A549 (cell line): ENCODE measurements at regions not wholly inside any gene's neighbourhood (a gene's known extent, or its start where the extent isn't known, plus 50 kb on each side); places are given as distances from the start of the nearest gene placed in this dataset.

Source experiments
- ATAC-seq, 2 experiments: fragments of 200-7000 bp in 1 of 2; fragments of >200 bp in 1 of 2; cut with Nextera tagmentation in 1 of 2; cut with Tn5 transposase in 1 of 2; 3 replicates each; pipeline versions ENCODE4 v1.8.0 to v1.9.1; 2018 to 2020; ENCODE audit warnings: mild to moderate bottlenecking in 1 of 2, moderate library complexity in 1 of 2
- CTCF ChIA-PET: fragments of 300-600 bp; sonication (Branson Sonifier 250); formaldehyde crosslinking; extraction: SDS; loops from one replicate; lab custom pipeline; 2021; ENCODE audit warnings: antibody characterized with exemption, inconsistent platforms; lab: Yijun Ruan, JAX
- POLR2A ChIA-PET: fragments of 350-600 bp; formaldehyde crosslinking; extraction: SDS; loops from one replicate; lab custom pipeline; 2021; ENCODE audit warnings: antibody characterized with exemption, inconsistent platforms; lab: Yijun Ruan, JAX
- DNase-seq, 2 experiments: peaks; one replicate each; pipeline versions ENCODE4 v3.0.0 to v3.0.0-alpha.2; 2011 to 2016; ENCODE audit warnings: low read depth in 1 of 2, low spot score in 1 of 2
- FAIRE-seq: peaks from 2 replicates; lab custom pipeline; 2011; peaks lifted over from hg19 to GRCh38; lab: Jason Lieb, UNC
- H3K27ac ChIP-seq, 2 experiments: fragments of >200 bp; sonication (Bioruptor Twin); formaldehyde crosslinking; 3 replicates each; pipeline ENCODE4 v1.5.1; 2016 to 2017
- H3K4me1 ChIP-seq: fragments of >200 bp; sonication (Bioruptor Twin); formaldehyde crosslinking; 3 replicates; pipeline ENCODE4 v1.6.1; 2016
- H3K4me2 ChIP-seq: fragments of >200 bp; sonication (Bioruptor Twin); formaldehyde crosslinking; 3 replicates; pipeline ENCODE4 v1.6.1; 2016
- H3K4me3 ChIP-seq: fragments of >200 bp; sonication (Bioruptor Twin); formaldehyde crosslinking; 3 replicates; pipeline ENCODE4 v1.5.1; 2016
- H3K9me3 ChIP-seq: fragments of >200 bp; sonication (Bioruptor Twin); formaldehyde crosslinking; 3 replicates; pipeline ENCODE4 v1.6.1; 2016
- ATOH8 ChIP-seq: fragments of 250-450 bp; sonication (Bioruptor Pico); IDR thresholded peaks from 2 replicates; pipeline ENCODE4 v1.5.0; 2020; ENCODE audit warnings: low read depth, mild to moderate bottlenecking, moderate library complexity
- CEBPB ChIP-seq, 2 experiments: fragments of >200 bp in 1 of 2; sonication (Bioruptor Twin) in 1 of 2; formaldehyde crosslinking in 1 of 2; IDR thresholded peaks; 2 replicates each; pipeline ENCODE4 v1.6.1; 2012 to 2016
- CHD2 ChIP-seq: fragments of 150-350 bp; IDR thresholded peaks from 2 replicates; pipeline ENCODE4 v1.6.1; 2014; ENCODE audit warnings: low read length; ENCODE audit not compliant: partially characterized antibody
- CHD4 ChIP-seq: fragments of 200-600 bp; sonication (generic); IDR thresholded peaks from 2 replicates; pipeline ENCODE4 v1.6.1; 2016; ENCODE audit warnings: antibody characterized with exemption, mild to moderate bottlenecking, borderline replicate concordance
- EHF ChIP-seq: fragments of 250-450 bp; sonication (Bioruptor Pico); IDR thresholded peaks from 2 replicates; pipeline ENCODE4 v1.5.0; 2020; ENCODE audit warnings: mild to moderate bottlenecking
- ESRRA ChIP-seq: fragments of 150-350 bp; IDR thresholded peaks from 2 replicates; pipeline ENCODE4 v1.6.1; 2014; ENCODE audit warnings: mild to moderate bottlenecking, low read length, borderline replicate concordance
- GATA3 ChIP-seq: IDR thresholded peaks from 2 replicates; pipeline ENCODE4 v1.6.1; 2012; ENCODE audit warnings: borderline replicate concordance
- HDAC2 ChIP-seq: fragments of 200-600 bp; sonication (generic); IDR thresholded peaks from 2 replicates; pipeline ENCODE4 v1.6.1; 2016
- HEYL ChIP-seq: fragments of 250-450 bp; sonication (Bioruptor Pico); IDR thresholded peaks from 2 replicates; pipeline ENCODE4 v1.8.0; 2021; ENCODE audit warnings: mild to moderate bottlenecking, moderate library complexity
- HOXB13 ChIP-seq: fragments of 250-450 bp; sonication (Bioruptor Pico); IDR thresholded peaks from 2 replicates; pipeline ENCODE4 v1.5.0; 2020; ENCODE audit warnings: low read depth, mild to moderate bottlenecking, moderate library complexity
- JUNB ChIP-seq: fragments of >200 bp; sonication (Bioruptor Twin); formaldehyde crosslinking; IDR thresholded peaks from 2 replicates; pipeline ENCODE4 v1.6.1; 2016
- KDM1A ChIP-seq: fragments of 200-600 bp; sonication (generic); IDR thresholded peaks from 2 replicates; pipeline ENCODE4 v1.6.1; 2016; ENCODE audit warnings: low read depth, mild to moderate bottlenecking
- MAFK ChIP-seq: fragments of 450-650 bp; IDR thresholded peaks from 2 replicates; pipeline ENCODE4 v1.6.1; 2014; ENCODE audit not compliant: partially characterized antibody
- NFE2L2 ChIP-seq: fragments of 150-350 bp; conservative IDR thresholded peaks from 2 replicates; pipeline ENCODE4 v1.6.1; 2014; ENCODE audit warnings: low read length
- PHF8 ChIP-seq: fragments of 200-600 bp; sonication (generic); IDR thresholded peaks from 2 replicates; pipeline ENCODE4 v1.6.1; 2016; ENCODE audit warnings: low read depth, mild to moderate bottlenecking, antibody characterized with exemption, moderate library complexity, borderline replicate concordance
- POLR2A ChIP-seq: IDR thresholded peaks from 2 replicates; pipeline ENCODE4 v1.6.1; 2012; ENCODE audit warnings: mild to moderate bottlenecking, low read length
- POLR2AphosphoS2 ChIP-seq: conservative IDR thresholded peaks from 2 replicates; pipeline ENCODE4 v1.6.1; 2012; ENCODE audit warnings: low read length, improper control_type of control experiment, inconsistent platforms
- REST ChIP-seq: fragments of 200-600 bp; sonication (generic); IDR thresholded peaks from 2 replicates; pipeline ENCODE4 v1.6.1; 2016; ENCODE audit warnings: antibody characterized with exemption, mild to moderate bottlenecking, moderate library complexity
- SMC3 ChIP-seq: fragments of >200 bp; sonication (Bioruptor Twin); formaldehyde crosslinking; IDR thresholded peaks from 3 replicates; pipeline ENCODE4 v1.6.1; 2018; ENCODE audit warnings: inconsistent platforms
- SREBF2 ChIP-seq: fragments of 450-650 bp; IDR thresholded peaks from 2 replicates; pipeline ENCODE4 v1.6.1; 2014; ENCODE audit warnings: mild to moderate bottlenecking, moderate library complexity
- TFCP2L1 ChIP-seq: fragments of 250-450 bp; sonication (Bioruptor Pico); IDR thresholded peaks from 2 replicates; pipeline ENCODE4 v1.5.0; 2021; ENCODE audit warnings: mild to moderate bottlenecking
- ZC3H11A ChIP-seq: fragments of 450-650 bp; IDR thresholded peaks from 2 replicates; pipeline ENCODE4 v1.6.1; 2014; ENCODE audit warnings: antibody characterized with exemption, mild to moderate bottlenecking
- ZNF302 ChIP-seq: fragments of 250-450 bp; sonication (Bioruptor Pico); IDR thresholded peaks from 2 replicates; pipeline ENCODE4 v1.9.0; 2021; ENCODE audit warnings: inconsistent platforms, mild to moderate bottlenecking, moderate library complexity
- WGBS: methylation state at CpG from one replicate; pipeline ENCODE4 v1.1.6; 2017; ENCODE audit errors: missing lambda C conversion rate; 5-methylcytosine and 5-hydroxymethylcytosine counted together
- TF ChIP-seq, protein P1 (sequence below): fragments of 450-650 bp; IDR thresholded peaks from 2 replicates; pipeline ENCODE4 v1.6.1; 2014; ENCODE audit warnings: antibody characterized with exemption
- TF ChIP-seq, protein P2 (sequence below): IDR thresholded peaks from 2 replicates; pipeline ENCODE4 v1.6.1; 2012
- TF ChIP-seq, protein P3 (sequence below): IDR thresholded peaks from 2 replicates; pipeline ENCODE4 v1.6.1; 2012; ENCODE audit warnings: low read depth, borderline replicate concordance

DNA sequence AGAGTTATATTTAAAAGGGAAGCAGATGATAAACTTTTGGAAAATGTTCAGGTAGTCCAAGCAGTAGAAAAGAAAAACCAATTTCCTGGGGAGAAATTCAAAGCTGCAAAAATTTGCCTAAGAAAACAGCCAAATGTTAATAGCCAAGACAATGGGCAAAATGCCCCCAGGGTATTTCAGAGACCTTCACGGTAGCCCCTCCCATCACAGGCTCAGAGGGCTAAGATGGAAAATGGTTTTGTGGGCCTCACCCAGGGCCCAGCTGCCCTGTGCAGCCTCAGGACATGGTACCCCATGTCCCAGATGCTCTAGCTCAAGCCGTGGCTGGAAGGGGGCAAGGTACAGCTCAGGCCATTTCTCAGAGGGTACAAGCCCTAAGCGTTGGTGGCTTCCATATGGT, 391.0 kb downstream of the ZIC4 start:
- no peak for ATAC-seq
- WGBS = 2% methylated on average over 3 of the region's 3 CpGs

GRCh38 chr3:147008886-147009285, 397.5 kb downstream of the ZIC4 start:
- Histone ChIP-seq H3K9me3 (no peaks in the 10 kb centered on the region), H3K4me2 (no peak overlapping the region), H3K4me1 (no peaks in the 10 kb centered on the region), H3K27ac (no peak overlapping the region), H3K4me3 (no peak overlapping the region)
- no peak for FAIRE-seq
- 0% methylated on average over 1 of the region's 1 CpG for WGBS
- ATAC-seq = no peak
- TF ChIP-seq, protein P1, sequence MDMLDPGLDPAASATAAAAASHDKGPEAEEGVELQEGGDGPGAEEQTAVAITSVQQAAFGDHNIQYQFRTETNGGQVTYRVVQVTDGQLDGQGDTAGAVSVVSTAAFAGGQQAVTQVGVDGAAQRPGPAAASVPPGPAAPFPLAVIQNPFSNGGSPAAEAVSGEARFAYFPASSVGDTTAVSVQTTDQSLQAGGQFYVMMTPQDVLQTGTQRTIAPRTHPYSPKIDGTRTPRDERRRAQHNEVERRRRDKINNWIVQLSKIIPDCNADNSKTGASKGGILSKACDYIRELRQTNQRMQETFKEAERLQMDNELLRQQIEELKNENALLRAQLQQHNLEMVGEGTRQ = no peak
- no peak for TF ChIP-seq HEYL (CRISPR knock-in tag)
- no peak for TF ChIP-seq POLR2A
- no peak for TF ChIP-seq HDAC2
- TF ChIP-seq SREBF2 = no peak
- TF ChIP-seq PHF8 = no peak
- TF ChIP-seq CEBPB (IDR thresholded peaks at IDR 0.05) = no peak
- TF ChIP-seq ZNF302 (CRISPR knock-in tag) = no peak
- no peak for TF ChIP-seq HOXB13 (CRISPR knock-in tag)
- no peak for TF ChIP-seq ZC3H11A
- TF ChIP-seq ESRRA = no peak
- TF ChIP-seq KDM1A = no peak
- no peak for TF ChIP-seq CHD2
- ChIA-PET POLR2A (no interaction called here), CTCF (no interaction called here)
- no peak for DNase-seq

More for the DNA sequence above, 391.0 kb downstream of the ZIC4 start:
- Histone ChIP-seq H3K4me1 (no peaks in the 10 kb centered on the region), H3K4me2 (no peak overlapping the region), H3K27ac (no peak overlapping the region), H3K4me3 (no peak overlapping the region), H3K9me3 (no peaks in the 10 kb centered on the region)
- no peak for FAIRE-seq
- CTCF ChIA-PET = no interaction called here
- DNase-seq = no peak
- TF ChIP-seq POLR2A (no peak), CHD4 (no peak), POLR2AphosphoS2 (no peak), REST (no peak), SMC3 (no peak), ATOH8 (CRISPR knock-in tag) (no peak), TFCP2L1 (CRISPR knock-in tag) (no peak), NFE2L2 (no peak), MAFK (no peak), CHD2 (no peak), GATA3 (no peak), JUNB (no peak), SREBF2 (no peak), EHF (CRISPR knock-in tag) (no peak)
- TF ChIP-seq, protein P2, sequence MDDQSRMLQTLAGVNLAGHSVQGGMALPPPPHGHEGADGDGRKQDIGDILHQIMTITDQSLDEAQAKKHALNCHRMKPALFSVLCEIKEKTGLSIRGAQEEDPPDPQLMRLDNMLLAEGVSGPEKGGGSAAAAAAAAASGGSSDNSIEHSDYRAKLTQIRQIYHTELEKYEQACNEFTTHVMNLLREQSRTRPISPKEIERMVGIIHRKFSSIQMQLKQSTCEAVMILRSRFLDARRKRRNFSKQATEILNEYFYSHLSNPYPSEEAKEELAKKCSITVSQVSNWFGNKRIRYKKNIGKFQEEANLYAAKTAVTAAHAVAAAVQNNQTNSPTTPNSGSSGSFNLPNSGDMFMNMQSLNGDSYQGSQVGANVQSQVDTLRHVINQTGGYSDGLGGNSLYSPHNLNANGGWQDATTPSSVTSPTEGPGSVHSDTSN = no peak
- TF ChIP-seq, protein P3, sequence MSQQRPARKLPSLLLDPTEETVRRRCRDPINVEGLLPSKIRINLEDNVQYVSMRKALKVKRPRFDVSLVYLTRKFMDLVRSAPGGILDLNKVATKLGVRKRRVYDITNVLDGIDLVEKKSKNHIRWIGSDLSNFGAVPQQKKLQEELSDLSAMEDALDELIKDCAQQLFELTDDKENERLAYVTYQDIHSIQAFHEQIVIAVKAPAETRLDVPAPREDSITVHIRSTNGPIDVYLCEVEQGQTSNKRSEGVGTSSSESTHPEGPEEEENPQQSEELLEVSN = no peak
- POLR2A ChIA-PET = no interaction called here
